ENCODE measurements at regions not wholly inside any gene's neighbourhood (a gene's known extent, or its start where the extent isn't known, plus 50 kb on each side); places are given as distances from the start of the nearest gene placed in this dataset.
"Not testable (repeated sequence)": the region's sequence is repeated elsewhere in the genome, so short reads cannot be mapped to it uniquely, and the experiment has no call there.

- no peak for DNase-seq (ENCODE audit: low read depth, low spot score)
Observed at GRCh38 chr2:180607514-180608049, 372.8 kb upstream of the UBE2E3 start.

GRCh38 chr2:180604077-180604476 is 376.3 kb upstream of the UBE2E3 start:
- DNase-seq (ENCODE audit: low read depth, low spot score) = no peak

DNA sequence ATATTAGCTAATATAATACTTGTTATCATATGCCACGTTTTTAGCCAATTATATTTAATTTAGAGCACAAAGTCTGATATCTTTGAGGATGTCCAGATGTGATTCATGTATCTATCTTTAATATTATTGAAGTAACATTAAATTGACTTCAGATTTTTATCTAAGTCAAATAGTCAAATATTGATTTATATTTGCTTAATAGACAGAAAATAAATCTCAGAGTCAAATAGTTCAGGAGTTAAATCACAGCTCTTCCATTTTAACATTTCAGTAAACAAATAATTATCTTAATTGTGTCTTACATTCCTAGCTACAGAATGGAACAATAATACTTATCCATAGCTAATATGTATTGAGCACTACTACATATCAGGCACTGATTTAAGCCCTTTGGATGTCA is 379.4 kb upstream of the UBE2E3 start:
- DNase-seq (ENCODE audit: low read depth, low spot score) = no peak

GRCh38 chr2:180599804-180600203 is 380.6 kb upstream of the UBE2E3 start:
- DNase-seq (ENCODE audit: low read depth, low spot score) = no peak

GRCh38 chr2:180597179-180597578 is 383.2 kb upstream of the UBE2E3 start:
- DNase-seq (ENCODE audit: low read depth, low spot score) = no peak

GRCh38 chr2:180596453-180596852 is 384.0 kb upstream of the UBE2E3 start:
- no peak for DNase-seq (ENCODE audit: low read depth, low spot score)

DNA sequence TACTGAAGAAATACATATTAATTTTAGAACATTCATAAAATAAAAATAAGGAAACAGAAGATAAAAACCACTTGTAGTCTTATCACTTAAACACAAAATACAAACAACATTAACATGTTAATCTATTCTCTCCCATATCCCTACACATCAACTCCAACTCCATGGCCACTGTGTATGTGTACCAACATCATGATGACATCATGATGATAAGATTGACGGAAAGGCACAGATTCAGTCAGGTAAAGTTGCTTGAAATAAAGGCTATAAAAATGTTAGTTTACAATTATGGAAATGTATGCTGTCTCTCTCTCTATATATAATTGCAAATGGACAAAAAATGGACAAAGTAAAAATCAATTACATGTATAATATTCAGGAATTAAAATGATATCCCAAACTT is 388.5 kb upstream of the UBE2E3 start:
- no peak for DNase-seq (ENCODE audit: low read depth, low spot score)

DNA sequence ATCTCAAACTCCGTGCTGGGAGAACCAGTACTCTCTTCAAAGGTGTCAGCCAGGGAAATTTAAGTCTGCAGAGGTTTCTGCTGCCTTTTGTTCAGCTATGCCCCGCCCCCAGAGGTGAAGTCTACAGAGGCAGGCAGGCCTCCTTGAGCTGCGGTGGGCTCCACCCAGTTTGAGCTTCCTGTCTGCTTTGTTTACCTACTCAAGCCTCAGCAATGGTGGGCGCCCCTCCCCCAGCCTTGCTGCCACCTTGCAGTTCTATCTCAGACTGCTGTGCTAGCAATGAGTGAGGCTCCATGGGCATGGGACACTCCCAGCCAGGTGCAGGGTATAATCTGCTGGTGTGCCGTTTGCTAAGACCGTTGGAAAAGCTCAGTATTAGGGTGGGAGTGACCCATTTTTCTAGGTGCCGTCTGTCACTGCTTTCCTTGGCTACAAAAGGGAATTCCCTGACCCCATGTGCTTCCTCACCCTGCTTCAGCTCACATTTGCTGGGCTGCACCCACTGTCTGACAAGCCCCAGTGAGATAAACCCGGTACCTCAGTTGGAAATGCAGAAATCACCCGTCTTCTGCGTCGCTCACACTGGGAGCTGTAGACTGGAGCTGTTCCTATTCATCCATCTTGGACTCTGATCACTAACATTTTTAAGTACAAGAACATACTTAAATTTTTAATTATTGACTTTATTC is 389.2 kb upstream of the UBE2E3 start:
- not testable (repeated sequence) for DNase-seq (ENCODE audit: low read depth, low spot score)

DNA sequence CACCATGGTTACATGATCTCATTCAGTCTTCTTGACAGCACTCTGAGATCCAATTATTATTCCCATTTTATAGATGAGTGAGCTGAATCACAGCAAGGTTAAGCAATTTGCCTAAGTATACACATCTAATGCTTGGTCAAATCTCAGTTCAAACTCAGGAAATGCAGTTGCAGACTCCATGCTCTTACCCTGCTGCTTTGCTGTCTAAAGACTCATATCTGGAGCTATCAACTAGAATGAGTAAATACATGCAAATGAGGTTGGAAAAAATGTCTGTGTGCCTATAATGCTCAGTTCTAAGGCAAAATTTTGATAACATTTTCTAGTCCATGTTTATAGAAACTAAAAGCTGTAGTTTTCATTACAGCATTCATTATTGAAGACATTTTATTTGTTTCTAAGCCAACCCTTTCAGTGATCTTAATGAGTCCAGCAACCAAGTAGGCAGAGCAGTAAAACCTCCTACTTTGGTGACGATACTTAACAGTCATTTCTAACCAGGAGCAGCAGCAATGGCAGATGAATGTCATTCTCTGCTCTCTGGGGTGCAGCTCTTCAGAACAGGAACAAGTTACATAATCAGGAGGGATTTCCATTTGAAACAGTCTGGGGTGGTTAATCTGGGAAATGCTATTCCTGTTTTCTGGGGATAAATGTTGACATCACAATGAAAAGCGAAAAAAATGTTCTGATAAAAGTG is 396.8 kb upstream of the UBE2E3 start:
- DNase-seq (ENCODE audit: low read depth, low spot score) = no peak

DNA sequence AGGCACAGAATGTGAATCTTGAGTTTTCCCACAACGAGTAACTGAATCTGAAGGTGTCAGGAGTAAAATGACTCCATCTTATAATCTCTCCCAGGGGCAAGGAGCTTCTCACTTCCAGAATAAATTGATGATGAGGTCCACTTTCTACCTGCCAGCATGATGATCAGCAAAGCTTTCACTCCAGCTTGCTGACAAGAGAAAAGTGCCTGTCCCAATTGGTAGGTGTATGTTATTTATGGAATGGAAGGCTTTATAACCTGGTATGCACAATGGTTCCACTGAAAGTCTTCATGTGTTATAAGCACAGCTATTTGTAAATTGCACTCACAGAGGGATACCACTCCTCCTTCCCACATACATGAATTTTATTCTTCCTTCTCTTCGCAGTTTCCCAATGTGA is 401.0 kb upstream of the UBE2E3 start:
- no peak for DNase-seq (ENCODE audit: low read depth, low spot score)

DNA sequence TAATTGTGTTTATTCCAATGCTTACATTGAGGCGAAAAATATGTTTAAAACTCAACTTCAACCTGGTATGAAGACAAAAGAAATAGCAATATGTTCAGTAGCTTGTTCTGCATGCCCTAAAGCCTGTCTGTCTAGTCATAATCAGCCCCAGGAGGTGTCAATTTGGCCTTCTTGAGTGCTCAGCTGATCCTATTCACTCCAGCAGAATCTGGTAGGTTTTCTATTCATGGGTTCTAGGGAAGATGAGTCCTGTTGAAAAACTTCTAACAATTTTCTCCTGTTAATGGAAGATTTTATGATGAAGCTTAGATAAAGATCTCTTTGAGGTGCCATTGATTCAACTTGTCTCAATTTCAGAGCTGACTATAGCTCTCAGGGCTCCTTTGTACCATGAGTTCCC is 402.0 kb upstream of the UBE2E3 start:
- no peak for DNase-seq (ENCODE audit: low read depth, low spot score)

DNA sequence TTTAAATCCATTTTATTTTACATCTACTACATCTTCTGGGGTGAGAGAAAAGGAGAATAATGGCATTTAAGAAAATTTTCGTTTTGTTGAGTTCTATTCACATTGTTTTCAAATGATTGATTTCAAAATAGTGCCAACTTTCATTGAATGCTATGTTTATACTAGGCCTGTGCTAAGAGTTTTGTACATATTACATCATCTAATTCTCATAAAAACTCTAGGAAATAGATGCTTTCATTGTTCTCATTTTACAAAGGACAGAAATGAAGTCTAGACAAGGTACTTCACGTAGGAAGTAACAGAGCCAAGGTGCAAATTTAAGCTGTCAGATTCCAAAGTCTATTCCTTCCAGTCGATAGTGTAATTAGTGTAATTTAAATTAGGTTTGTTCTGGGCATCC is 402.8 kb upstream of the UBE2E3 start:
- DNase-seq (ENCODE audit: low read depth, low spot score) = no peak

GRCh38 chr2:180573951-180574350 is 406.5 kb upstream of the UBE2E3 start:
- DNase-seq (ENCODE audit: low read depth, low spot score) = no peak

GRCh38 chr2:180572346-180572745 is 408.1 kb upstream of the UBE2E3 start:
- no peak for DNase-seq (ENCODE audit: low read depth, low spot score)

GRCh38 chr2:180571559-180571958 is 408.8 kb upstream of the UBE2E3 start:
- no peak for DNase-seq (ENCODE audit: low read depth, low spot score)

DNA sequence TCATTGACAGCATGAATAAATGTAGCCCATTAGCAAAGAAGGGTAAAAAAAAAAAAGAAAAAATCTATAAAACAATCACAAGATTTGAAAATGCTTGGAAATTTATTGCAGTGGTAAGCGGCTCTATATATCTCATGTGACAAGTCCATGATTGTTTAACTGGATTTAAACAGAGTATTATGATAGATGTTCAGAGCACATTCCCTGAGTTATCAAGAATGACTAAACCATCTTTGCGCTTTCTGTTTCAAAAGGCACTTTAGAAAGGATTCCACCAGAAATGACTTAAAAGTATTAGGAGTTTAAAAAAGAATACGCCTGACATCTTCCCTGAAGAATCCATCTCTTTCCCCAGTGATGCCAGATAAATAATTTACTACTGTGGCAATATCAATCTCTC is 409.5 kb upstream of the UBE2E3 start:
- no peak for DNase-seq (ENCODE audit: low read depth, low spot score)

DNA sequence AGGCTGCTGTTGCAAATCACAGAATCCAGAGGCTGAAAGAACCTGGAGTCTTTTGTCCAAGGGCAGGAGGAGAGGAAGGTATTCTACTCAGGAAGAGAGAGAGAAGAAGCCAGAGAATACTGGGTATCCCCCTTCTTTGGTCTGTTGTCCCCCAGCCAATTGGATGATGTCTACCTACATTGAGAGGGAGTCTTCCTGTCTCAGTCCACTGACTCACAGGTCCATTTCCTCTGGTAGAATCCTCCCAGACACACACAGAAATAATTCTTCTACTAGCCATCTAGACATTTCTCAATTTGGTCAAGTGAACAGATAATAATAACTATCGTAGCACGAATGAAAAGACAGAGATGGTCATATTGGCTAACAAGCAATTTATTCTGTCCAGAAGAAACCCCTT is 416.4 kb upstream of the UBE2E3 start:
- no peak for DNase-seq (ENCODE audit: low read depth, low spot score)

- no peak for DNase-seq (ENCODE audit: low read depth, low spot score)
Observed at GRCh38 chr2:180562378-180562777, 418.0 kb upstream of the UBE2E3 start.

DNA sequence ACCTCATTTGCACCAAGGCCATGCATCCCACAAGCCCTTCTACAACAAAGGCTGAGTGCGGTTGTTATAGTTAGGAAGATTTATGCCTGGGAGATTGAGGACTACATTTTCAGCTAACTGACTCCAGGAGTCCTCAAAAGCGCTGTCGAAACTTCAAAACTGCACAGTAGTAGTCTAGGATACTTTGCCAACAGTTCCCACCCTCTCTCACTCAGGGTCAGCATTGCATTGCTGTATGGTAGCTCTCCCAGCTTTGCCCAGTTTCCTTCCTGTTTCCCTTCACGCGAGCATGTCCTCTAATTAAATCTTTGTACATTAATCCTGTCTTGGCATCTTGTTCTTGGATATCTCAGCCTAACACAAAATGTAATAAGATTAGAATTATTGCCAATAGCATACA is 420.6 kb upstream of the UBE2E3 start:
- DNase-seq (ENCODE audit: low read depth, low spot score) = no peak

DNA sequence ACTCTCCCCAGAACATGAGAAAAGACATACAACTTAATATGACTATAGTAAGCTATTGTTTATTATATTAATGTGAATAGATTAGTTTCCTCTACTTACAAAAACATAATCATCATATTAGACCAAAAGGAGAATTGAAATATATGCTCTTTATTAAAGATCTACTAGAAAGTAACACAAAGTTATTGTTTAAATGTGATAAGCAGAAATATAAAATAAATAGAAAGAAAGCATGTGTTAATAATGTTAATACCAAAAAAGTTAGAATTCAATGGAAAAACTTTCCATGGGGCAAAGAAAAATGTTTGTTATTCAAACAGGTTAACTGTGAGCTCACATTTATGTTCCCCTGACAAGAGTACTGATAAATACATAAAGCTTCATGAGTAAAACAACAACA is 421.4 kb upstream of the UBE2E3 start:
- DNase-seq (ENCODE audit: low read depth, low spot score) = no peak

DNA sequence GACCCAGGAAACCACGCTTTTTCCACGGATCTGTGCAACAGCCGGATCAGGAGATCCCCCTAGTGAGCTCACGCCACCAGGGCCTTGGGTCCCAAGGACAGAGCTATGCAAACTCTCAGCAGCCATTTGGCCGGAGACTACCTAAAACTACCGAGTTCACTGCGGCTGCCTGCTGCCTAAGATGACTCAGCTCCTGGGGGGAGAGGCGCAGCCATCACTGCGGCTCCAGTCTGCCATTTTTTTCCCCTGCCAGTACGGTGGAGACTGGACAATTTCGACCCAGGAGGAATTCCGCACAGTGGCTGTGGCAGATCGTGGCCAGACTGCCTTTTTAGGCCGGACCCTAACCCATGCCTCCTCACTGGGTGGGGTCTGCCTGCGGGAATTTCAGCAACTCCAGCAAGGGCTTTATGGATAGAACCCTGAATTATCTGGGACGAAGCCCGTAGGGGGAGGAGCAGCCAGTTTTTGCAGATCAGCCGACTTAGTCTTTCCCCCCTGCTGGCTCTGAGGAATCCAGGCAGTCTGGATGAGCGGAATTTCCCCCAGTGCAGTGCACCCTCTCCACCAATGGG is 424.9 kb upstream of the UBE2E3 start:
- DNase-seq (ENCODE audit: low read depth, low spot score) = no peak

- DNase-seq (ENCODE audit: low read depth, low spot score) = no peak
Observed at GRCh38 chr2:180554330-180554729, 426.1 kb upstream of the UBE2E3 start.
